ENCODE measurements at regions not wholly inside any gene's neighbourhood (a gene's known extent, or its start where the extent isn't known, plus 50 kb on each side); places are given as distances from the start of the nearest gene placed in this dataset.

DNA sequence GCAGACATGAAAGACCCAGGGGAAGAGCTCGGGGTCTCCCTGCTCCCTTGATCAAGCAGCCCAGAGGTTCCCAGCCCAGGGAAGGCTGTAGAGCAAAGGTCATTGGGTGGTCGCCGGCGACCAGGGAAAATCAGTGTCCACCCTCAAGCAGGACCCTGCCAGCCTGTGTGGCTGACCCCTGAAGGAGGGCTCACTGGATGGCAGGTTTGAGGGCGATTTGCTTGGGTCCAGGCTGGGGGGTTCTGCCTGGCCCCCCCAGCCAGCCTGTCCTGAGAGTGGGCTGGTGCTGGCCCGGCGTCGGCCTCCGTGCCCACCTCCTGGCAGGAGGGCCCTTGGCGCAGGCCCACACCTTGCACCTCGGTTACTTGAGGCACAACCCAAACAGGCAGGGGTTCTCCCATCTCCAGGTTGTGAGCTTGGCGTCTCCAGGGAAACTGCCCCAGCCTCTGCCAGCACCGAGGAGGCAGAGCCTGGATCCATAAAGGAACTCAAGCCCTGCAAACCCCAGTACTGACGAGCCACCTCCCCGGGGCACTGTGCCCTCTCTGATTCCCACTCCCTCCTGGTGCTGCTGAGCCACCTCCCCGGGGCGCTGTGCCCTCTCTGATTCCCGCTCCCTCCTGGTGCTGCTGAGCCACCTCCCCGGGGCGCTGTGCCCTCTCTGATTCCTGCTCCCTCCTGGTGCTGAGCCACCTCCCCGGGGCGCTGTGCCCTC is 329.0 kb upstream of the SFSWAP start:
- Histone ChIP-seq H3K27me3 (peaks cover 0 to 85% (median 0%) of the 10 kb centered on the region in 4 donors), H3K27ac (no peak overlapping the region), H3K36me3 (no peaks in the 10 kb centered on the region), H3K4me1 (no peaks in the 10 kb centered on the region), H3K4me3 (no peak overlapping the region), H3K9me3 (no peaks in the 10 kb centered on the region)
- TF ChIP-seq, protein P1, sequence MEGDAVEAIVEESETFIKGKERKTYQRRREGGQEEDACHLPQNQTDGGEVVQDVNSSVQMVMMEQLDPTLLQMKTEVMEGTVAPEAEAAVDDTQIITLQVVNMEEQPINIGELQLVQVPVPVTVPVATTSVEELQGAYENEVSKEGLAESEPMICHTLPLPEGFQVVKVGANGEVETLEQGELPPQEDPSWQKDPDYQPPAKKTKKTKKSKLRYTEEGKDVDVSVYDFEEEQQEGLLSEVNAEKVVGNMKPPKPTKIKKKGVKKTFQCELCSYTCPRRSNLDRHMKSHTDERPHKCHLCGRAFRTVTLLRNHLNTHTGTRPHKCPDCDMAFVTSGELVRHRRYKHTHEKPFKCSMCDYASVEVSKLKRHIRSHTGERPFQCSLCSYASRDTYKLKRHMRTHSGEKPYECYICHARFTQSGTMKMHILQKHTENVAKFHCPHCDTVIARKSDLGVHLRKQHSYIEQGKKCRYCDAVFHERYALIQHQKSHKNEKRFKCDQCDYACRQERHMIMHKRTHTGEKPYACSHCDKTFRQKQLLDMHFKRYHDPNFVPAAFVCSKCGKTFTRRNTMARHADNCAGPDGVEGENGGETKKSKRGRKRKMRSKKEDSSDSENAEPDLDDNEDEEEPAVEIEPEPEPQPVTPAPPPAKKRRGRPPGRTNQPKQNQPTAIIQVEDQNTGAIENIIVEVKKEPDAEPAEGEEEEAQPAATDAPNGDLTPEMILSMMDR (IDR thresholded peaks at IDR 0.05), result no peak
- TF ChIP-seq POLR2A (IDR thresholded peaks at IDR 0.05), result no peak
- no peak for DNase-seq
- WGBS, 2 donors, result 63 to 70% methylated on average over 8 to 11 of the region's 22 CpGs
- intact Hi-C loops (cut with DNase I), result no loop called here

DNA sequence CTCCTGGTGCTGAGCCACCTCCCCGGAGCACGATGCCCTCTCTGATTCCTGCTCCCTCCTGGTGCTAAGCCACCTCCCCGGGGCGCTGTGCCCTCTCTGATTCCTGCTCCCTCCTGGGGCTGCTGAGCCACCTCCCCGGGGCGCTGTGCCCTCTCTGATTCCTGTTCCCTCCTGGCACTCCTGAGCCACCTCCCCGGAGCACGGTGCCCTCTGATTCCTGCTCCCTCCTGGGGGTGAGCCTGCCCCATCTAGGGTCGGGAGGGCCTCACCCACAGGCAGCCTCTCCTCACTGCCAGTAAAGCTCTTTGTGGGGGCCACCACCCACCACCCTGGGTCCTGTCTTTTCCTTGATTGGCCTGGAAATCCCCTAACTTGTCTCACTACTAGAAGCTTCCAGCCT is 327.6 kb upstream of the SFSWAP start:
- intact Hi-C loops (cut with DNase I), result no loop called here
- no peak for TF ChIP-seq POLR2A (IDR thresholded peaks at IDR 0.05)
- TF ChIP-seq, protein P1 (IDR thresholded peaks at IDR 0.05), result no peak
- Histone ChIP-seq H3K4me3 (no peak overlapping the region), H3K27me3 (peaks cover 0 to 93% (median 0%) of the 10 kb centered on the region in 4 donors), H3K27ac (no peak overlapping the region), H3K9me3 (no peaks in the 10 kb centered on the region), H3K36me3 (no peaks in the 10 kb centered on the region), H3K4me1 (no peaks in the 10 kb centered on the region)
- no peak for DNase-seq
- WGBS, 2 donors, result 69 to 96% methylated on average over 4 to 8 of the region's 9 CpGs

DNA sequence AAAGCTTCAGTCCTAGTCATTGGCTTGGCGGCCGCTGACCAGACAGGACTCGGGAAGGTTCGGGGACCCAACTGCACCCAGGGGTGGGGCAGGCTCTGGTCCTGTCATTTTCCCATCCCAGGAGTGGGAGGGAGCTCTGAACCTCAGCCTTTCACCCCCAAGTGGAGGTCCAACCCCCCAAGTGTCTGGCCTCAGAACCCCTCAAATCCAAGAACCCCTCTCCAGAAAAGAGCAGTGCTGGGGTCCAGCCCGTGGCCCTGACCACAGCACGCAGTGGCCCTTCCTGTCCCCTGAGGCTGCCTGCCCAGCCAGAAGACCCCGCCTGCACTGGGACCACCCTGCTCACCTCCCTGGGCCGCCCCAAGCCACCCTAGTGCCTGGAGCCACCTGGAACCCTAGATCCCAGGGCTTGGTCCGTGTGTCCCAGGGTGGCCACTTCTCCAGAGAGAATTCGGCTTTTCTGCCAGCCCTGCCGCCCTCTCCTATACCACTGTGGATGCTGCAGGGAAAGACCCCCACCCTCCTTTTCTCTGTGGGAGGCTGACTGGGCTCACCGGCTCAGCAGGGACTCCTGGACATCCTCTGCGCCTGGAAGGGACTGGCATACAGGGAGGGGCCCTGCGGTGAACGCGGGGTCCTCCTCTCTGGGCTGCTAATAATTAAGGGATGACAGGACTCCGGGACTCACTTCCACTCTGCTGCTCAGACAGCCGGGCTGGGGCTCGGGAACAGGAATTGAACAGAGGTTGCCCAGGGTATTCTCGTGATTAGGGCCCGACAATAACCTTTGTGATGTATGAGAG is 326.9 kb upstream of the SFSWAP start:
- TF ChIP-seq, protein P1 (IDR thresholded peaks at IDR 0.05), result no peak
- TF ChIP-seq POLR2A (IDR thresholded peaks at IDR 0.05), result no peak
- Histone ChIP-seq H3K4me3 (no peak overlapping the region), H3K36me3 (no peaks in the 10 kb centered on the region), H3K4me1 (no peaks in the 10 kb centered on the region), H3K27me3 (peaks cover 0 to 88% (median 0%) of the 10 kb centered on the region in 4 donors), H3K27ac (no peak overlapping the region), H3K9me3 (no peaks in the 10 kb centered on the region)
- 58 to 61% methylated on average over 5 to 7 of the region's 21 CpGs for WGBS, 2 donors
- intact Hi-C loops (cut with DNase I), result no loop called here
- no peak for DNase-seq

DNA sequence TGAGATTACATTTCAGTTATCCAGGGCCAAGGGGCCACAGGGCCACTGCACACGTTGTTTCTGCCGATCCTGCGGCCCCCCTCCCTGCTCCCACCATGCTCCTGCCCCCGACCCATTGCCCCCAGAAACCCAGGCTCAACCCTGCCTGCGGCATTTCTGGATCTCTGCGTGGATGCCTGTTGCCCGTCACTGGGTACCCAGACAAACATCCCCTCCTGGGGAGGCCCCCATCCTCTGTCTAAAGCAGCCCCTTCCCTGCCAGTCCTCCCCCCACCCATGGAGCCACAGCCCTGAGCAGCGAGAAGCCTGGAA is 326.4 kb upstream of the SFSWAP start:
- no peak for DNase-seq
- intact Hi-C loops (cut with DNase I), result no loop called here
- Histone ChIP-seq H3K36me3 (no peaks in the 10 kb centered on the region), H3K27ac (no peak overlapping the region), H3K4me1 (no peaks in the 10 kb centered on the region), H3K27me3 (peaks cover 0 to 88% (median 0%) of the 10 kb centered on the region in 4 donors), H3K9me3 (no peaks in the 10 kb centered on the region), H3K4me3 (no peak overlapping the region)
- no peak for TF ChIP-seq POLR2A (IDR thresholded peaks at IDR 0.05)
- TF ChIP-seq, protein P1 (IDR thresholded peaks at IDR 0.05), result no peak
- 53% methylated on average over 7 of the region's 8 CpGs; no CpG with 5 or more reads in 1 of the 2 donors for WGBS, 2 donors

Data from esophagus squamous epithelium (tissue), 5 donors.